A549 (cell line): ENCODE measurements at regions not wholly inside any gene's neighbourhood (a gene's known extent, or its start where the extent isn't known, plus 50 kb on each side); places are given as distances from the start of the nearest gene placed in this dataset.
A peak's percentile ranks its signal among the peaks of the same experiment; 100 is the strongest.

Source experiments
- ATAC-seq, 2 experiments: fragments of 200-7000 bp in 1 of 2; fragments of >200 bp in 1 of 2; cut with Nextera tagmentation in 1 of 2; cut with Tn5 transposase in 1 of 2; 3 replicates each; pipeline versions ENCODE4 v1.8.0 to v1.9.1; 2018 to 2020; ENCODE audit warnings: mild to moderate bottlenecking in 1 of 2, moderate library complexity in 1 of 2
- CTCF ChIA-PET: fragments of 300-600 bp; sonication (Branson Sonifier 250); formaldehyde crosslinking; extraction: SDS; loops from one replicate; lab custom pipeline; 2021; ENCODE audit warnings: antibody characterized with exemption, inconsistent platforms; lab: Yijun Ruan, JAX
- POLR2A ChIA-PET: fragments of 350-600 bp; formaldehyde crosslinking; extraction: SDS; loops from one replicate; lab custom pipeline; 2021; ENCODE audit warnings: antibody characterized with exemption, inconsistent platforms; lab: Yijun Ruan, JAX
- DNase-seq, 2 experiments: peaks; one replicate each; pipeline versions ENCODE4 v3.0.0 to v3.0.0-alpha.2; 2011 to 2016; ENCODE audit warnings: low read depth in 1 of 2, low spot score in 1 of 2
- FAIRE-seq: peaks from 2 replicates; lab custom pipeline; 2011; peaks lifted over from hg19 to GRCh38; lab: Jason Lieb, UNC
- H3K27ac ChIP-seq, 2 experiments: fragments of >200 bp; sonication (Bioruptor Twin); formaldehyde crosslinking; 3 replicates each; pipeline ENCODE4 v1.5.1; 2016 to 2017
- H3K4me1 ChIP-seq: fragments of >200 bp; sonication (Bioruptor Twin); formaldehyde crosslinking; 3 replicates; pipeline ENCODE4 v1.6.1; 2016
- H3K4me2 ChIP-seq: fragments of >200 bp; sonication (Bioruptor Twin); formaldehyde crosslinking; 3 replicates; pipeline ENCODE4 v1.6.1; 2016
- H3K4me3 ChIP-seq: fragments of >200 bp; sonication (Bioruptor Twin); formaldehyde crosslinking; 3 replicates; pipeline ENCODE4 v1.5.1; 2016
- H3K9me3 ChIP-seq: fragments of >200 bp; sonication (Bioruptor Twin); formaldehyde crosslinking; 3 replicates; pipeline ENCODE4 v1.6.1; 2016
- CEBPB ChIP-seq, 2 experiments: fragments of >200 bp in 1 of 2; sonication (Bioruptor Twin) in 1 of 2; formaldehyde crosslinking in 1 of 2; IDR thresholded peaks; 2 replicates each; pipeline ENCODE4 v1.6.1; 2012 to 2016
- EHF ChIP-seq: fragments of 250-450 bp; sonication (Bioruptor Pico); IDR thresholded peaks from 2 replicates; pipeline ENCODE4 v1.5.0; 2020; ENCODE audit warnings: mild to moderate bottlenecking
- FOXS1 ChIP-seq: fragments of 250-450 bp; sonication (Bioruptor Pico); IDR thresholded peaks from 2 replicates; pipeline ENCODE4 v1.5.0; 2020; ENCODE audit warnings: mild to moderate bottlenecking, moderate library complexity
- HDAC2 ChIP-seq: fragments of 200-600 bp; sonication (generic); IDR thresholded peaks from 2 replicates; pipeline ENCODE4 v1.6.1; 2016
- HOXB13 ChIP-seq: fragments of 250-450 bp; sonication (Bioruptor Pico); IDR thresholded peaks from 2 replicates; pipeline ENCODE4 v1.5.0; 2020; ENCODE audit warnings: low read depth, mild to moderate bottlenecking, moderate library complexity
- HOXB5 ChIP-seq: fragments of 250-450 bp; sonication (Bioruptor Pico); IDR thresholded peaks from 2 replicates; pipeline ENCODE4 v1.5.0; 2020; ENCODE audit warnings: mild to moderate bottlenecking, moderate library complexity
- KDM1A ChIP-seq: fragments of 200-600 bp; sonication (generic); IDR thresholded peaks from 2 replicates; pipeline ENCODE4 v1.6.1; 2016; ENCODE audit warnings: low read depth, mild to moderate bottlenecking
- MAFK ChIP-seq: fragments of 450-650 bp; IDR thresholded peaks from 2 replicates; pipeline ENCODE4 v1.6.1; 2014; ENCODE audit not compliant: partially characterized antibody
- NPAS2 ChIP-seq: fragments of 250-450 bp; sonication (Bioruptor Pico); IDR thresholded peaks from 2 replicates; pipeline ENCODE4 v1.8.0; 2022; ENCODE audit warnings: mild to moderate bottlenecking, moderate library complexity, borderline replicate concordance
- NR3C1 ChIP-seq: fragments of >200 bp; sonication (Bioruptor Twin); formaldehyde crosslinking; IDR thresholded peaks from 3 replicates; pipeline ENCODE4 v1.6.1; 2017
- PHF8 ChIP-seq: fragments of 200-600 bp; sonication (generic); IDR thresholded peaks from 2 replicates; pipeline ENCODE4 v1.6.1; 2016; ENCODE audit warnings: low read depth, mild to moderate bottlenecking, antibody characterized with exemption, moderate library complexity, borderline replicate concordance
- POLR2AphosphoS2 ChIP-seq: conservative IDR thresholded peaks from 2 replicates; pipeline ENCODE4 v1.6.1; 2012; ENCODE audit warnings: low read length, improper control_type of control experiment, inconsistent platforms
- RAD21 ChIP-seq, 2 experiments: fragments of >200 bp in 1 of 2; sonication (Bioruptor Twin) in 1 of 2; formaldehyde crosslinking in 1 of 2; IDR thresholded peaks in 1 of 2; conservative IDR thresholded peaks in 1 of 2; 2 replicates in 1 of 2; 3 replicates in 1 of 2; pipeline ENCODE4 v1.6.1; 2012 to 2018; ENCODE audit warnings: inconsistent platforms in 1 of 2
- RFX5 ChIP-seq: fragments of 450-650 bp; IDR thresholded peaks from 2 replicates; pipeline ENCODE4 v1.7.1; 2014; ENCODE audit warnings: antibody characterized with exemption, mild to moderate bottlenecking, moderate library complexity
- SMC3 ChIP-seq: fragments of >200 bp; sonication (Bioruptor Twin); formaldehyde crosslinking; IDR thresholded peaks from 3 replicates; pipeline ENCODE4 v1.6.1; 2018; ENCODE audit warnings: inconsistent platforms
- SREBF2 ChIP-seq: fragments of 450-650 bp; IDR thresholded peaks from 2 replicates; pipeline ENCODE4 v1.6.1; 2014; ENCODE audit warnings: mild to moderate bottlenecking, moderate library complexity
- USF2 ChIP-seq: fragments of 450-650 bp; IDR thresholded peaks from 2 replicates; pipeline ENCODE4 v1.6.1; 2014; ENCODE audit warnings: antibody characterized with exemption
- ZNF302 ChIP-seq: fragments of 250-450 bp; sonication (Bioruptor Pico); IDR thresholded peaks from 2 replicates; pipeline ENCODE4 v1.9.0; 2021; ENCODE audit warnings: inconsistent platforms, mild to moderate bottlenecking, moderate library complexity
- WGBS: methylation state at CpG from one replicate; pipeline ENCODE4 v1.1.6; 2017; ENCODE audit errors: missing lambda C conversion rate; 5-methylcytosine and 5-hydroxymethylcytosine counted together
- TF ChIP-seq, protein P1 (sequence below): fragments of >200 bp; sonication (Bioruptor Twin); formaldehyde crosslinking; IDR thresholded peaks from 3 replicates; pipeline ENCODE4 v1.5.1; 2016
- TF ChIP-seq, protein P2 (sequence below): fragments of 250-450 bp; sonication (Bioruptor Pico); IDR thresholded peaks from 2 replicates; pipeline ENCODE4 v1.5.0; 2021; ENCODE audit warnings: mild to moderate bottlenecking, moderate library complexity, borderline replicate concordance
- TF ChIP-seq, protein P3 (sequence below): fragments of 150-350 bp; IDR thresholded peaks from 2 replicates; pipeline ENCODE4 v1.6.1; 2014; ENCODE audit warnings: low read depth, mild to moderate bottlenecking, low read length

DNA sequence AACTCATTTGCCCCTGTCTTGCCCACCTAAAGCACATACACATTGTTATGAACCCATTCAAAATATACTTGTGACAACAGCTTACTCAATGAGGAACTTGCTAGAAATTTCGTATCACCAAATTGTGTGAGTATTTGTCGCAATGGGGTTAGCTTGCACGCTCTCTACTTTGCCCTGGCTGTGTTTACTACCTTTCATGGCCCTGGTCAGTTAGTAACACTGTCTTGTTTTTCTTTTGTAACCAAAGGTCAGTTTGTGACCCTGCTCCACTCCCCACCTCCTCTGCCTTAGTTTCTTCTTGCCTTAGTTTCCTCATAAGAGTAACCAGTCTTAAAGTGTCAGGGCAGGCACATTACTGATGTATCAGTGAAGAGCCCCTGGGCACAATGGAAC lies 205.8 kb upstream of the EEA1 start:
- Histone ChIP-seq H3K4me1 (peaks cover 17% of the 10 kb centered on the region), H3K4me2 (no peak overlapping the region), H3K27ac (peak overlapping the region in 1 of 2 experiments; percentile 28; a peak in 1 of 6 replicates), H3K9me3 (no peaks in the 10 kb centered on the region), H3K4me3 (no peak overlapping the region)
- FAIRE-seq, result no peak
- CTCF ChIA-PET, result interaction anchor here (1.2 kb wide), 1 partner anchor 13 kb away, joined by 3 read pairs; no protein-coding TSS in a partner anchor
- WGBS, result 68% methylated on average over 3 of the region's 3 CpGs
- POLR2A ChIA-PET, result no interaction called here
- no peak for DNase-seq
- ATAC-seq, result no peak
- TF ChIP-seq RAD21 (conservative IDR thresholded peaks at IDR 0.05 in 1 of 2, IDR thresholded peaks at IDR 0.05 in 1 of 2), result no peak
- TF ChIP-seq MAFK, result no peak
- no peak for TF ChIP-seq SMC3
- no peak for TF ChIP-seq NR3C1
- TF ChIP-seq HOXB5 (CRISPR knock-in tag), result no peak
- TF ChIP-seq CEBPB (IDR thresholded peaks at IDR 0.05), result no peak
- TF ChIP-seq, protein P1, sequence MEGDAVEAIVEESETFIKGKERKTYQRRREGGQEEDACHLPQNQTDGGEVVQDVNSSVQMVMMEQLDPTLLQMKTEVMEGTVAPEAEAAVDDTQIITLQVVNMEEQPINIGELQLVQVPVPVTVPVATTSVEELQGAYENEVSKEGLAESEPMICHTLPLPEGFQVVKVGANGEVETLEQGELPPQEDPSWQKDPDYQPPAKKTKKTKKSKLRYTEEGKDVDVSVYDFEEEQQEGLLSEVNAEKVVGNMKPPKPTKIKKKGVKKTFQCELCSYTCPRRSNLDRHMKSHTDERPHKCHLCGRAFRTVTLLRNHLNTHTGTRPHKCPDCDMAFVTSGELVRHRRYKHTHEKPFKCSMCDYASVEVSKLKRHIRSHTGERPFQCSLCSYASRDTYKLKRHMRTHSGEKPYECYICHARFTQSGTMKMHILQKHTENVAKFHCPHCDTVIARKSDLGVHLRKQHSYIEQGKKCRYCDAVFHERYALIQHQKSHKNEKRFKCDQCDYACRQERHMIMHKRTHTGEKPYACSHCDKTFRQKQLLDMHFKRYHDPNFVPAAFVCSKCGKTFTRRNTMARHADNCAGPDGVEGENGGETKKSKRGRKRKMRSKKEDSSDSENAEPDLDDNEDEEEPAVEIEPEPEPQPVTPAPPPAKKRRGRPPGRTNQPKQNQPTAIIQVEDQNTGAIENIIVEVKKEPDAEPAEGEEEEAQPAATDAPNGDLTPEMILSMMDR, result no peak
- TF ChIP-seq, protein P2, sequence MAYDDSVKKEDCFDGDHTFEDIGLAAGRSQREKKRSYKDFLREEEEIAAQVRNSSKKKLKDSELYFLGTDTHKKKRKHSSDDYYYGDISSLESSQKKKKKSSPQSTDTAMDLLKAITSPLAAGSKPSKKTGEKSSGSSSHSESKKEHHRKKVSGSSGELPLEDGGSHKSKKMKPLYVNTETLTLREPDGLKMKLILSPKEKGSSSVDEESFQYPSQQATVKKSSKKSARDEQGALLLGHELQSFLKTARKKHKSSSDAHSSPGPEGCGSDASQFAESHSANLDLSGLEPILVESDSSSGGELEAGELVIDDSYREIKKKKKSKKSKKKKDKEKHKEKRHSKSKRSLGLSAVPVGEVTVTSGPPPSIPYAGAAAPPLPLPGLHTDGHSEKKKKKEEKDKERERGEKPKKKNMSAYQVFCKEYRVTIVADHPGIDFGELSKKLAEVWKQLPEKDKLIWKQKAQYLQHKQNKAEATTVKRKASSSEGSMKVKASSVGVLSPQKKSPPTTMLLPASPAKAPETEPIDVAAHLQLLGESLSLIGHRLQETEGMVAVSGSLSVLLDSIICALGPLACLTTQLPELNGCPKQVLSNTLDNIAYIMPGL (CRISPR knock-in tag), result no peak
- TF ChIP-seq ZNF302 (CRISPR knock-in tag), result no peak
- no peak for TF ChIP-seq SREBF2
- no peak for TF ChIP-seq NPAS2 (CRISPR knock-in tag)
- TF ChIP-seq FOXS1, result no peak
- no peak for TF ChIP-seq USF2

DNA sequence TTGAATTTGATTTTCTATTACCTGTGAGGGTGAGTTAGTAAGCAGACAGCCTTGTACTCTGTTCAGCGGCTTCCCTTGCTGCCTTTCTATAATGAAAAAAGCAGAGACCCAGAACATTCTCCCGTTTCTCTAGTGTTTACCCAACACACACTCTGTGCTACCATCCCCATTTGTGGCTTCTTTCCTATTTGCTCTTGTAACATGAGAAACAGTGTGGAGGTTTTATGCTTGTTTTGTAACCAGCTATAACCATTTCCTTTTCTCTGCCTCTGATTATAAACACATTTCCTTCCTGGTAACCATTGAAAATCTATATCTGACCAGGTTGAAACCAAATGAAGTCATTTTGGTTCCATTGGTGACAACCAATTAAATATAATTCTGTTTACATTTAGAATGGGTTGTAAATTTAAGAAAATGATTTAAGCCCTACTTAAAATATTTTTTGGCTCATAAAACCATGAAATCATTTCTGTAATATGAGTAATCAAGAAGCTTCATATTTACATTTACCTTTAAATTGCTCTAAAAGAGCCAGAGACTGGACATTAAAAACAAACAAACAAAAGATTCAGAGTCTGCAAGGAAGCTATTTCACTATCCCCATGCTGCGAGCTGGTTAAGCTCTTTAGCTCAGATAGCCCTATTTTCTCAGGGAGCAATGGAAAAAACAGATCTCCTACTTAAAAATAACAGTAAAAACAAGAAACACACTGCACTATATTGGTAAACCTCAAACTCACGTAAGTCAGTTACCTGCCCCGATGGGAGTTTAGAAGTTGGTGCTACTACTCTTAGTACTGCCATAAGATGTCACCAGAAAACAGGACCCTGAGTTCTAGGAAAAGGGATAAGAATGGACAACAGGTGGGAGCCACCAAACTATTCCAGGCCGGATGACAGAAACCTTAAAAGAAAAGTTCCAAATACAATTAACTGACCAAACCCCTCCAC lies 206.5 kb upstream of the EEA1 start:
- H3K4me3 ChIP-seq, result no peak overlapping the region
- ATAC-seq, result no peak
- no peak for TF ChIP-seq HDAC2
- no peak for TF ChIP-seq ZNF302 (CRISPR knock-in tag)
- TF ChIP-seq PHF8, result no peak
- TF ChIP-seq HOXB13 (CRISPR knock-in tag), result no peak
- TF ChIP-seq, protein P3, sequence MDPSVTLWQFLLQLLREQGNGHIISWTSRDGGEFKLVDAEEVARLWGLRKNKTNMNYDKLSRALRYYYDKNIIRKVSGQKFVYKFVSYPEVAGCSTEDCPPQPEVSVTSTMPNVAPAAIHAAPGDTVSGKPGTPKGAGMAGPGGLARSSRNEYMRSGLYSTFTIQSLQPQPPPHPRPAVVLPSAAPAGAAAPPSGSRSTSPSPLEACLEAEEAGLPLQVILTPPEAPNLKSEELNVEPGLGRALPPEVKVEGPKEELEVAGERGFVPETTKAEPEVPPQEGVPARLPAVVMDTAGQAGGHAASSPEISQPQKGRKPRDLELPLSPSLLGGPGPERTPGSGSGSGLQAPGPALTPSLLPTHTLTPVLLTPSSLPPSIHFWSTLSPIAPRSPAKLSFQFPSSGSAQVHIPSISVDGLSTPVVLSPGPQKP, result no peak
- TF ChIP-seq, protein P2 (CRISPR knock-in tag), result no peak
- TF ChIP-seq EHF (CRISPR knock-in tag), result no peak
- TF ChIP-seq KDM1A, result no peak
- no peak for TF ChIP-seq POLR2AphosphoS2
- TF ChIP-seq HOXB5 (CRISPR knock-in tag), result no peak
- no peak for TF ChIP-seq RAD21 (conservative IDR thresholded peaks at IDR 0.05 in 1 of 2, IDR thresholded peaks at IDR 0.05 in 1 of 2)
- TF ChIP-seq RFX5, result no peak
- ChIA-PET CTCF (interaction anchor here (1.1 to 1.2 kb wide), 2 partner anchors 14 to 1753 kb away, joined by 3 read pairs; no protein-coding TSS in a partner anchor), POLR2A (no interaction called here)
- peak overlapping the region in 1 of 2 experiments; percentile 28; a peak in 1 of 6 replicates for H3K27ac ChIP-seq
- peaks cover 17% of the 10 kb centered on the region for H3K4me1 ChIP-seq
- no peaks in the 10 kb centered on the region for H3K9me3 ChIP-seq
- no peak for FAIRE-seq
- 61% methylated on average over 6 of the region's 6 CpGs for WGBS
- H3K4me2 ChIP-seq, result peak overlapping the region; percentile 7; the same call in 1 of the 3 replicates
- DNase-seq, result no peak
